GM23338 (cell line): ENCODE measurements at regions not wholly inside any gene's neighbourhood (a gene's known extent, or its start where the extent isn't known, plus 50 kb on each side); places are given as distances from the start of the nearest gene placed in this dataset.

ENCODE experiments used
- ATAC-seq: fragments of 200-7000 bp; cut with Tn5 transposase; 3 replicates; pipeline ENCODE4 v1.9.1; 2020
- DNase-seq: peaks from one replicate; pipeline ENCODE4 v3.0.0-alpha.2; 2015; ENCODE audit warnings: low spot score
- H2AFZ ChIP-seq: fragments of 200-600 bp; sonication (generic); 2 replicates; pipeline ENCODE4 v1.8.0; 2016; ENCODE audit warnings: antibody characterized with exemption, mild to moderate bottlenecking, moderate library complexity
- H3F3A ChIP-seq: fragments of 200-600 bp; sonication (generic); replicated peaks from 2 replicates; pipeline ENCODE4 v1.8.0; 2017; ENCODE audit warnings: antibody characterized with exemption, mixed run types, low read depth
- H3K27ac ChIP-seq: fragments of 200-600 bp; sonication (generic); 2 replicates; pipeline ENCODE4 v1.6.1; 2016; ENCODE audit warnings: low read depth
- H3K27me3 ChIP-seq: fragments of 200-600 bp; sonication (generic); 2 replicates; pipeline ENCODE4 v1.8.0; 2016; ENCODE audit warnings: mild to moderate bottlenecking, mixed run types, moderate library complexity; ENCODE audit not compliant: insufficient read depth
- H3K36me3 ChIP-seq: fragments of 200-600 bp; sonication (generic); 2 replicates; pipeline ENCODE4 v1.8.0; 2016; ENCODE audit warnings: mild to moderate bottlenecking; ENCODE audit not compliant: insufficient read depth
- H3K4me1 ChIP-seq: fragments of 200-600 bp; sonication (generic); 2 replicates; pipeline ENCODE4 v1.8.0; 2016; ENCODE audit warnings: mild to moderate bottlenecking, moderate library complexity; ENCODE audit not compliant: insufficient read depth
- H3K4me2 ChIP-seq: fragments of 200-600 bp; sonication (generic); 2 replicates; pipeline ENCODE4 v1.7.1; 2017; ENCODE audit warnings: mixed run types
- H3K4me3 ChIP-seq: fragments of 200-600 bp; sonication (generic); 2 replicates; pipeline ENCODE4 v1.6.1; 2016; ENCODE audit warnings: mixed run types
- H3K79me2 ChIP-seq: fragments of 200-600 bp; sonication (generic); replicated peaks from 2 replicates; pipeline ENCODE4 v1.8.0; 2017; ENCODE audit warnings: mild to moderate bottlenecking; ENCODE audit not compliant: insufficient read depth
- H3K9me2 ChIP-seq: fragments of 200-600 bp; sonication (generic); 2 replicates; pipeline ENCODE4 v1.8.0; 2017; ENCODE audit not compliant: insufficient read depth
- H4K20me1 ChIP-seq: fragments of 200-600 bp; sonication (generic); replicated peaks from 2 replicates; pipeline ENCODE4 v1.8.0; 2017; ENCODE audit warnings: mild to moderate bottlenecking; ENCODE audit not compliant: insufficient read depth
- H3K27ac Mint-ChIP-seq: 2 replicates; pipeline ENCODE4 v1.8.0; 2020; ENCODE audit warnings: inconsistent platforms, mild to moderate bottlenecking, moderate library complexity, mixed read lengths
- H3K27me3 Mint-ChIP-seq: 3 replicates; pipeline ENCODE4 v1.8.0; 2022; ENCODE audit warnings: low read depth, mild to moderate bottlenecking, moderate library complexity, mixed read lengths, inconsistent platforms; ENCODE audit not compliant: insufficient read depth, poor library complexity
- H3K36me3 Mint-ChIP-seq: 3 replicates; pipeline ENCODE4 v1.8.0; 2021; ENCODE audit warnings: low read depth, mild to moderate bottlenecking, inconsistent platforms, moderate library complexity, mixed read lengths
- H3K4me1 Mint-ChIP-seq: 3 replicates; pipeline ENCODE4 v1.8.0; 2020; ENCODE audit warnings: mild to moderate bottlenecking, inconsistent platforms, mixed read lengths
- H3K4me3 Mint-ChIP-seq: 3 replicates; pipeline ENCODE4 v1.8.0; 2021; ENCODE audit warnings: moderate library complexity, mild to moderate bottlenecking, inconsistent platforms, mixed read lengths
- H3K9me3 Mint-ChIP-seq: 3 replicates; pipeline ENCODE4 v1.8.0; 2020; ENCODE audit warnings: moderate library complexity, mild to moderate bottlenecking, inconsistent platforms, mixed read lengths
- EZH2 ChIP-seq: fragments of 200-600 bp; sonication (generic); IDR thresholded peaks from one replicate; pipeline ENCODE4 v1.8.0; 2017; ENCODE audit warnings: antibody characterized with exemption, mild to moderate bottlenecking, low read depth; ENCODE audit not compliant: unreplicated experiment
- STAT1 ChIP-seq: IDR thresholded peaks from one replicate; pipeline ENCODE4 v1.6.1; 2016; ENCODE audit warnings: antibody characterized with exemption; ENCODE audit not compliant: unreplicated experiment
- ZNF331 ChIP-seq: fragments of 250-450 bp; sonication (Bioruptor Pico); IDR thresholded peaks from 2 replicates; pipeline ENCODE4 v1.5.0; 2020; ENCODE audit warnings: low read depth, mild to moderate bottlenecking, moderate library complexity
- TF ChIP-seq, protein P1 (sequence below): fragments of 250-450 bp; sonication (Bioruptor Pico); IDR thresholded peaks from 2 replicates; pipeline ENCODE4 v1.5.0; 2020; ENCODE audit warnings: mild to moderate bottlenecking, moderate library complexity
- TF ChIP-seq, protein P2 (sequence below): IDR thresholded peaks from 2 replicates; pipeline ENCODE4 v1.6.1; 2016; ENCODE audit warnings: antibody characterized with exemption
- TF ChIP-seq, protein P3 (sequence below), 2 experiments: fragments of 200-600 bp in 1 of 2; sonication (generic) in 1 of 2; conservative IDR thresholded peaks; 2 replicates each; pipeline versions ENCODE4 v1.5.1 to v1.6.1; 2016 to 2017; ENCODE audit warnings: antibody characterized with exemption in 2 of 2, low read depth in 2 of 2, mild to moderate bottlenecking in 2 of 2, moderate library complexity in 1 of 2

DNA sequence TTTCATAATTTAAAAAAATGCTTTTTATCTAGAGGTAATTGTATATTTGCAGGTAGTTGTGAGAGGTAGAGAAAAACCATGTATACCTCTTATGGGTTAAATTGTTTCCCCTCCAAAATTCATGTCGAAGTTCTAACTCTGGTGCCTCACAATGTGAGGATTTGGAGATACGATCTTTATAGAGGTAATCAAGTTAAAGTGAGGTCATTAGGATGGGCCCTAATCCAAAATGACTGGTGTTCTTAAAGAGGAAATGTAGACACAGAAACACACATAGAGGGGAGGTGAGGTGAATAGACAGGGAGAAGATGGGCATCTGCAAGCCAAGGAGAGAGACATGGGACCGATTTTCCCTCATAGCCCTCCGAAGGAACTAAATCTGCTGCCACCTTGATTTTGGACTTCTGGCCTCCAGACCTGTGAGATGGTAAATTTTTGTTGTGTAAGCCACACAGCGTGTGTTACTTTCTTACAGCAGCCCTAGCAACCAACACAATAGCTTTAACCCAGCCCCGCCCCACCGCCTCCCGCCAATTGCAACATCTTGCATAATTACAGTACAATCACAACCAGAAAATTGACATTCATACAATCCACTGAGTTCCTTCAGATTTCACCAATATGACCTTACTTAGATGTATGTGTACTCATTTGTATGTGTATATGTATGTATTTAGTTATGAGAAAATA, 208.9 kb downstream of the MIB1 start:
- Histone ChIP-seq H3K27ac (no peak overlapping the region), H3K79me2 (no peaks in the 10 kb centered on the region), H2AFZ (no peak overlapping the region), H3K9me2 (no peaks in the 10 kb centered on the region), H3K4me3 (no peak overlapping the region), H3K36me3 (no peaks in the 10 kb centered on the region), H3F3A (no peaks in the 10 kb centered on the region), H3K27me3 (no peaks in the 10 kb centered on the region), H3K4me1 (no peaks in the 10 kb centered on the region), H3K4me2 (no peak overlapping the region), H4K20me1 (no peaks in the 10 kb centered on the region)
- no peaks in the 10 kb centered on the region for H3K36me3 Mint-ChIP-seq
- H3K27ac Mint-ChIP-seq = no peak overlapping the region
- no peak overlapping the region for H3K4me3 Mint-ChIP-seq
- H3K27me3 Mint-ChIP-seq = peaks cover 6% of the 10 kb centered on the region
- DNase-seq (no peak), ATAC-seq (no peak)
- no peaks in the 10 kb centered on the region for H3K4me1 Mint-ChIP-seq
- no peak for TF ChIP-seq EZH2
- no peak for TF ChIP-seq ZNF331 (CRISPR knock-in tag)
- TF ChIP-seq, protein P1, sequence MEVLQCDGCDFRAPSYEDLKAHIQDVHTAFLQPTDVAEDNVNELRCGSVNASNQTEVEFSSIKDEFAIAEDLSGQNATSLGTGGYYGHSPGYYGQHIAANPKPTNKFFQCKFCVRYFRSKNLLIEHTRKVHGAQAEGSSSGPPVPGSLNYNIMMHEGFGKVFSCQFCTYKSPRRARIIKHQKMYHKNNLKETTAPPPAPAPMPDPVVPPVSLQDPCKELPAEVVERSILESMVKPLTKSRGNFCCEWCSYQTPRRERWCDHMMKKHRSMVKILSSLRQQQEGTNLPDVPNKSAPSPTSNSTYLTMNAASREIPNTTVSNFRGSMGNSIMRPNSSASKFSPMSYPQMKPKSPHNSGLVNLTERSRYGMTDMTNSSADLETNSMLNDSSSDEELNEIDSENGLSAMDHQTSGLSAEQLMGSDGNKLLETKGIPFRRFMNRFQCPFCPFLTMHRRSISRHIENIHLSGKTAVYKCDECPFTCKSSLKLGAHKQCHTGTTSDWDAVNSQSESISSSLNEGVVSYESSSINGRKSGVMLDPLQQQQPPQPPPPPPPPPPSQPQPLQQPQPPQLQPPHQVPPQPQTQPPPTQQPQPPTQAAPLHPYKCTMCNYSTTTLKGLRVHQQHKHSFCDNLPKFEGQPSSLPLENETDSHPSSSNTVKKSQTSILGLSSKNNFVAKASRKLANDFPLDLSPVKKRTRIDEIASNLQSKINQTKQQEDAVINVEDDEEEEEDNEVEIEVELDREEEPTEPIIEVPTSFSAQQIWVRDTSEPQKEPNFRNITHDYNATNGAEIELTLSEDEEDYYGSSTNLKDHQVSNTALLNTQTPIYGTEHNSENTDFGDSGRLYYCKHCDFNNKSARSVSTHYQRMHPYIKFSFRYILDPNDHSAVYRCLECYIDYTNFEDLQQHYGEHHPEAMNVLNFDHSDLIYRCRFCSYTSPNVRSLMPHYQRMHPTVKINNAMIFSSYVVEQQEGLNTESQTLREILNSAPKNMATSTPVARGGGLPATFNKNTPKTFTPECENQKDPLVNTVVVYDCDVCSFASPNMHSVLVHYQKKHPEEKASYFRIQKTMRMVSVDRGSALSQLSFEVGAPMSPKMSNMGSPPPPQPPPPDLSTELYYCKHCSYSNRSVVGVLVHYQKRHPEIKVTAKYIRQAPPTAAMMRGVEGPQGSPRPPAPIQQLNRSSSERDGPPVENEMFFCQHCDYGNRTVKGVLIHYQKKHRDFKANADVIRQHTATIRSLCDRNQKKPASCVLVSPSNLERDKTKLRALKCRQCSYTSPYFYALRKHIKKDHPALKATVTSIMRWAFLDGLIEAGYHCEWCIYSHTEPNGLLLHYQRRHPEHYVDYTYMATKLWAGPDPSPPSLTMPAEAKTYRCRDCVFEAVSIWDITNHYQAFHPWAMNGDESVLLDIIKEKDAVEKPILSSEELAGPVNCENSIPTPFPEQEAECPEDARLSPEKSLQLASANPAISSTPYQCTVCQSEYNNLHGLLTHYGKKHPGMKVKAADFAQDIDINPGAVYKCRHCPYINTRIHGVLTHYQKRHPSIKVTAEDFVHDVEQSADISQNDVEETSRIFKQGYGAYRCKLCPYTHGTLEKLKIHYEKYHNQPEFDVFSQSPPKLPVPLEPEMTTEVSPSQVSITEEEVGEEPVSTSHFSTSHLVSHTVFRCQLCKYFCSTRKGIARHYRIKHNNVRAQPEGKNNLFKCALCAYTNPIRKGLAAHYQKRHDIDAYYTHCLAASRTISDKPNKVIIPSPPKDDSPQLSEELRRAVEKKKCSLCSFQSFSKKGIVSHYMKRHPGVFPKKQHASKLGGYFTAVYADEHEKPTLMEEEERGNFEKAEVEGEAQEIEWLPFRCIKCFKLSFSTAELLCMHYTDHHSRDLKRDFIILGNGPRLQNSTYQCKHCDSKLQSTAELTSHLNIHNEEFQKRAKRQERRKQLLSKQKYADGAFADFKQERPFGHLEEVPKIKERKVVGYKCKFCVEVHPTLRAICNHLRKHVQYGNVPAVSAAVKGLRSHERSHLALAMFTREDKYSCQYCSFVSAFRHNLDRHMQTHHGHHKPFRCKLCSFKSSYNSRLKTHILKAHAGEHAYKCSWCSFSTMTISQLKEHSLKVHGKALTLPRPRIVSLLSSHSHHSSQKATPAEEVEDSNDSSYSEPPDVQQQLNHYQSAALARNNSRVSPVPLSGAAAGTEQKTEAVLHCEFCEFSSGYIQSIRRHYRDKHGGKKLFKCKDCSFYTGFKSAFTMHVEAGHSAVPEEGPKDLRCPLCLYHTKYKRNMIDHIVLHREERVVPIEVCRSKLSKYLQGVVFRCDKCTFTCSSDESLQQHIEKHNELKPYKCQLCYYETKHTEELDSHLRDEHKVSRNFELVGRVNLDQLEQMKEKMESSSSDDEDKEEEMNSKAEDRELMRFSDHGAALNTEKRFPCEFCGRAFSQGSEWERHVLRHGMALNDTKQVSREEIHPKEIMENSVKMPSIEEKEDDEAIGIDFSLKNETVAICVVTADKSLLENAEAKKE (CRISPR knock-in tag) = no peak
- TF ChIP-seq, protein P2, sequence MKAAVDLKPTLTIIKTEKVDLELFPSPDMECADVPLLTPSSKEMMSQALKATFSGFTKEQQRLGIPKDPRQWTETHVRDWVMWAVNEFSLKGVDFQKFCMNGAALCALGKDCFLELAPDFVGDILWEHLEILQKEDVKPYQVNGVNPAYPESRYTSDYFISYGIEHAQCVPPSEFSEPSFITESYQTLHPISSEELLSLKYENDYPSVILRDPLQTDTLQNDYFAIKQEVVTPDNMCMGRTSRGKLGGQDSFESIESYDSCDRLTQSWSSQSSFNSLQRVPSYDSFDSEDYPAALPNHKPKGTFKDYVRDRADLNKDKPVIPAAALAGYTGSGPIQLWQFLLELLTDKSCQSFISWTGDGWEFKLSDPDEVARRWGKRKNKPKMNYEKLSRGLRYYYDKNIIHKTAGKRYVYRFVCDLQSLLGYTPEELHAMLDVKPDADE = no peak
- no peak for TF ChIP-seq STAT1
- TF ChIP-seq, protein P3, sequence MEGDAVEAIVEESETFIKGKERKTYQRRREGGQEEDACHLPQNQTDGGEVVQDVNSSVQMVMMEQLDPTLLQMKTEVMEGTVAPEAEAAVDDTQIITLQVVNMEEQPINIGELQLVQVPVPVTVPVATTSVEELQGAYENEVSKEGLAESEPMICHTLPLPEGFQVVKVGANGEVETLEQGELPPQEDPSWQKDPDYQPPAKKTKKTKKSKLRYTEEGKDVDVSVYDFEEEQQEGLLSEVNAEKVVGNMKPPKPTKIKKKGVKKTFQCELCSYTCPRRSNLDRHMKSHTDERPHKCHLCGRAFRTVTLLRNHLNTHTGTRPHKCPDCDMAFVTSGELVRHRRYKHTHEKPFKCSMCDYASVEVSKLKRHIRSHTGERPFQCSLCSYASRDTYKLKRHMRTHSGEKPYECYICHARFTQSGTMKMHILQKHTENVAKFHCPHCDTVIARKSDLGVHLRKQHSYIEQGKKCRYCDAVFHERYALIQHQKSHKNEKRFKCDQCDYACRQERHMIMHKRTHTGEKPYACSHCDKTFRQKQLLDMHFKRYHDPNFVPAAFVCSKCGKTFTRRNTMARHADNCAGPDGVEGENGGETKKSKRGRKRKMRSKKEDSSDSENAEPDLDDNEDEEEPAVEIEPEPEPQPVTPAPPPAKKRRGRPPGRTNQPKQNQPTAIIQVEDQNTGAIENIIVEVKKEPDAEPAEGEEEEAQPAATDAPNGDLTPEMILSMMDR (conservative IDR thresholded peaks at IDR 0.05; ENCODE audit: low read depth in 2 of 2) = no peak
- peaks cover 4% of the 10 kb centered on the region; the same call in 2 of the 3 replicates for H3K9me3 Mint-ChIP-seq
